PFSK-1 (cell line): ENCODE measurements at regions not wholly inside any gene's neighbourhood (a gene's known extent, or its start where the extent isn't known, plus 50 kb on each side); places are given as distances from the start of the nearest gene placed in this dataset.

ENCODE experiments used
- POLR2AphosphoS5 ChIP-seq: IDR thresholded peaks from 2 replicates; pipeline ENCODE4 v1.6.1; 2012; ENCODE audit warnings: low read depth, mild to moderate bottlenecking, control low read depth, low read length, moderate library complexity
- SIN3A ChIP-seq: IDR thresholded peaks from 2 replicates; pipeline ENCODE4 v1.6.1; 2012; ENCODE audit warnings: mild to moderate bottlenecking, low read length, moderate library complexity, borderline replicate concordance; ENCODE audit not compliant: insufficient read depth
- TAF1 ChIP-seq: IDR thresholded peaks from 2 replicates; pipeline ENCODE4 v1.6.1; 2012; ENCODE audit warnings: low read length, control low read depth, borderline replicate concordance; ENCODE audit not compliant: insufficient read depth
- TF ChIP-seq, protein P1 (sequence below), 2 experiments: IDR thresholded peaks; 2 replicates each; pipeline versions ENCODE4 v1.6.1 to v1.8.0; 2011 to 2012; ENCODE audit warnings: low read depth in 2 of 2, low read length in 2 of 2, control low read depth in 1 of 2, inconsistent platforms in 1 of 2, mild to moderate bottlenecking in 1 of 2, moderate library complexity in 1 of 2; ENCODE audit not compliant: insufficient read depth in 1 of 2

DNA sequence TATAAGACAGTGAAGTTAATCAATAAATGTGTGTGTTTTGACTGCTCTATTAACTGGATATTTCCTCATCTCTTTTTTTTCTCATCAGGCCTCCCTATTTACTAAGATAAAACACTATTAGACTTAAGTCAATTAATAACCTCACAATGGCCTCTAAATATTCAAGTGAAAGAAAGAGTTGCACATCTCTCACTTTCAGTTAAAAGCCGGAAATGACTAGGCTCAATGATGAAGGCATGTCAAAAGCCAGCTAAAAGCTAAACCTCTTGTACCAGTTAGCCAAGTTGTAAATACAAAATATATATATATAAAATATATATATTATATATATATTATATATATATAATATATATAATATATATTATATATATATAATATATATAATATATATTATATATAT lies 127.0 kb upstream of the MEOX2 start:
- TF ChIP-seq POLR2AphosphoS5 (no peak), TAF1 (no peak), SIN3A (no peak)
- TF ChIP-seq, protein P1, sequence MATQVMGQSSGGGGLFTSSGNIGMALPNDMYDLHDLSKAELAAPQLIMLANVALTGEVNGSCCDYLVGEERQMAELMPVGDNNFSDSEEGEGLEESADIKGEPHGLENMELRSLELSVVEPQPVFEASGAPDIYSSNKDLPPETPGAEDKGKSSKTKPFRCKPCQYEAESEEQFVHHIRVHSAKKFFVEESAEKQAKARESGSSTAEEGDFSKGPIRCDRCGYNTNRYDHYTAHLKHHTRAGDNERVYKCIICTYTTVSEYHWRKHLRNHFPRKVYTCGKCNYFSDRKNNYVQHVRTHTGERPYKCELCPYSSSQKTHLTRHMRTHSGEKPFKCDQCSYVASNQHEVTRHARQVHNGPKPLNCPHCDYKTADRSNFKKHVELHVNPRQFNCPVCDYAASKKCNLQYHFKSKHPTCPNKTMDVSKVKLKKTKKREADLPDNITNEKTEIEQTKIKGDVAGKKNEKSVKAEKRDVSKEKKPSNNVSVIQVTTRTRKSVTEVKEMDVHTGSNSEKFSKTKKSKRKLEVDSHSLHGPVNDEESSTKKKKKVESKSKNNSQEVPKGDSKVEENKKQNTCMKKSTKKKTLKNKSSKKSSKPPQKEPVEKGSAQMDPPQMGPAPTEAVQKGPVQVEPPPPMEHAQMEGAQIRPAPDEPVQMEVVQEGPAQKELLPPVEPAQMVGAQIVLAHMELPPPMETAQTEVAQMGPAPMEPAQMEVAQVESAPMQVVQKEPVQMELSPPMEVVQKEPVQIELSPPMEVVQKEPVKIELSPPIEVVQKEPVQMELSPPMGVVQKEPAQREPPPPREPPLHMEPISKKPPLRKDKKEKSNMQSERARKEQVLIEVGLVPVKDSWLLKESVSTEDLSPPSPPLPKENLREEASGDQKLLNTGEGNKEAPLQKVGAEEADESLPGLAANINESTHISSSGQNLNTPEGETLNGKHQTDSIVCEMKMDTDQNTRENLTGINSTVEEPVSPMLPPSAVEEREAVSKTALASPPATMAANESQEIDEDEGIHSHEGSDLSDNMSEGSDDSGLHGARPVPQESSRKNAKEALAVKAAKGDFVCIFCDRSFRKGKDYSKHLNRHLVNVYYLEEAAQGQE (IDR thresholded peaks at IDR 0.05; ENCODE audit: insufficient read depth in 1 of 2, low read depth in 2 of 2, low read length in 2 of 2): no peak
